SH-SY5Y (cell line): ENCODE measurements at regions not wholly inside any gene's neighbourhood (a gene's known extent, or its start where the extent isn't known, plus 50 kb on each side); places are given as distances from the start of the nearest gene placed in this dataset.

Source experiments
- GATA2 ChIP-seq: IDR thresholded peaks from 2 replicates; pipeline ENCODE4 v1.6.1; 2011; ENCODE audit warnings: mild to moderate bottlenecking, low read depth, low read length
- GATA3 ChIP-seq: IDR thresholded peaks from 2 replicates; pipeline ENCODE4 v1.6.1; 2011; ENCODE audit warnings: low read depth, mild to moderate bottlenecking, low read length, moderate library complexity

GRCh38 chr16:26493751-26494150 lies 573.0 kb upstream of the C16orf82 start:
- TF ChIP-seq GATA3, result no peak
- no peak for TF ChIP-seq GATA2
